ENCODE measurements at regions not wholly inside any gene's neighbourhood (a gene's known extent, or its start where the extent isn't known, plus 50 kb on each side); places are given as distances from the start of the nearest gene placed in this dataset.
"Not testable (repeated sequence)": the region's sequence is repeated elsewhere in the genome, so short reads cannot be mapped to it uniquely, and the experiment has no call there.

DNA sequence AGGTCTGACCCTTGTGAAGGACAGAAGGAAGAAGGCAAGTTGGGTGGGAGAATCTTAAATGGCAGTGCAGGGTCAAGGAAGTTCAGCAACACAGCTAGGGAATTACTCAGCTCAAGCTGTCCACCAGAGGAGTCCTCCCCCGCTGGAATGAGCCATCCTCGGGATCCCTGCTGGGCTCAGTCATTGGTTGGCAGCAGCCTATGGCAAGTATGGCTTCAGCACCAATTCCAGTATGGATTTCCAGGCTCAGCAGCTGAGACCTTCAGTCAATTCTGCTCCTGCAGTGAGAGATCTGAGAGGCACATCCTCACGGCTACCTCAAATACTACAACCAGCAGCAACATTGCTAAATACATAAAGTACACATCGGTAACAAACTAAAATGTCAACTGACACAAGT lies 280.6 kb upstream of the PIK3R1 start:
- Histone ChIP-seq H3K36me3 (ENCODE audit: low read depth) (no peaks in the 10 kb centered on the region), H3K9me3 (ENCODE audit: severe bottlenecking) (no peaks in the 10 kb centered on the region), H3K27ac (ENCODE audit: poor library complexity, severe bottlenecking) (no peak overlapping the region), H3K4me1 (ENCODE audit: insufficient read depth, poor library complexity, severe bottlenecking) (no peaks in the 10 kb centered on the region), H3K27me3 (ENCODE audit: insufficient read depth, poor library complexity, severe bottlenecking) (no peaks in the 10 kb centered on the region), H3K4me3 (ENCODE audit: severe bottlenecking) (no peak overlapping the region)
- ATAC-seq (ENCODE audit: low read depth) (no peak), DNase-seq (ENCODE audit: low spot score) (no peak)
- TF ChIP-seq CTCF (IDR thresholded peaks at IDR 0.05; ENCODE audit: poor library complexity, severe bottlenecking) = no peak

DNA sequence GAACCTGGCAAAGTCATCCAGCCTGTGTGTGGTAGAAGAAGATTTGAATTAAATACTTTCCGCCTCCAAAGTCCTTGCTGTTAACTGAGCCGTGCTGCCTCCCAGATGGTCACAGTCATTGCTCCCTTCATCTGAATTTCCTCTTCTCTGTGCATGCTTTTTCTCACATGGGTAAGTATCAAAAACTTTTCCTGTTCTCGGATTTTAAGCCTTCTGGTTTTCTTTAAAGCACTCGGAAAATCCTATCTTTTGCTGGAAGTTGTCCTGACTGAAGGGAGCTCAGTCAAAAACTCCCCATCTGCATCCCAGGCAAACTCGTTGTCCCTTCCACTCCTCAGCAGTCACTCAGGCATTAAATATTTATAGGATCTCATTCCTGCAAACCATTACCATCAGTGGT lies 290.0 kb upstream of the PIK3R1 start:
- Histone ChIP-seq H3K36me3 (ENCODE audit: low read depth) (no peaks in the 10 kb centered on the region), H3K9me3 (ENCODE audit: severe bottlenecking) (no peaks in the 10 kb centered on the region), H3K27me3 (ENCODE audit: insufficient read depth, poor library complexity, severe bottlenecking) (no peaks in the 10 kb centered on the region), H3K27ac (ENCODE audit: poor library complexity, severe bottlenecking) (no peak overlapping the region), H3K4me3 (ENCODE audit: severe bottlenecking) (no peak overlapping the region), H3K4me1 (ENCODE audit: insufficient read depth, poor library complexity, severe bottlenecking) (no peaks in the 10 kb centered on the region)
- no peak for TF ChIP-seq CTCF (IDR thresholded peaks at IDR 0.05; ENCODE audit: poor library complexity, severe bottlenecking)
- ATAC-seq (ENCODE audit: low read depth) (no peak), DNase-seq (ENCODE audit: low spot score) (no peak)

GRCh38 chr5:67921004-67921601 lies 294.5 kb upstream of the PIK3R1 start:
- no peaks in the 10 kb centered on the region for H3K36me3 ChIP-seq (ENCODE audit: low read depth)
- no peaks in the 10 kb centered on the region for H3K4me1 ChIP-seq (ENCODE audit: insufficient read depth, poor library complexity, severe bottlenecking)
- DNase-seq (ENCODE audit: low spot score) (no peak), ATAC-seq (ENCODE audit: low read depth) (no peak)
- no peak overlapping the region for H3K4me3 ChIP-seq (ENCODE audit: severe bottlenecking)
- H3K9me3 ChIP-seq (ENCODE audit: severe bottlenecking) = no peaks in the 10 kb centered on the region
- no peak overlapping the region for H3K27ac ChIP-seq (ENCODE audit: poor library complexity, severe bottlenecking)
- no peak for TF ChIP-seq CTCF (IDR thresholded peaks at IDR 0.05; ENCODE audit: poor library complexity, severe bottlenecking)
- H3K27me3 ChIP-seq (ENCODE audit: insufficient read depth, poor library complexity, severe bottlenecking) = no peaks in the 10 kb centered on the region

DNA sequence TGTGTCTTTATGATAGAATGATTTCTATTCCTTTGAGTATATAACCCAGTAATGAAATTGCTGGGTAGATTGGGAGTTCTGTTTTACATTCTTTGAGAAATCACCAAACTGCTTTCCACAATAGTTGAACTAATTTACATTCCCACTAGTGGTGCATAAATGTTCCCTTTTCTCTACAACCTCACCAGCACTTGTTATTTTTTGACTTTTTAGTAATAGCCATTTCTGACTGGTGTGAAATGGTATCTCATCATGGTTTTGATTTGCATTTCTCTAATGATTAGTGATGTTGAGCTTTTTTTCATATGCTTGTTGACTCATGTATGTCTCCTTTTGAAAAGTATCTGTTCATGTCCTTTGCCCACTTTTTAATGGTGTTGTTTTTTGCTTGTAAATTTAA lies 296.0 kb upstream of the PIK3R1 start:
- DNase-seq (ENCODE audit: low spot score); ATAC-seq (ENCODE audit: low read depth); H3K4me1 ChIP-seq (ENCODE audit: insufficient read depth, poor library complexity, severe bottlenecking); H3K4me3 ChIP-seq (ENCODE audit: severe bottlenecking); H3K36me3 ChIP-seq (ENCODE audit: low read depth); H3K27me3 ChIP-seq (ENCODE audit: insufficient read depth, poor library complexity, severe bottlenecking); H3K27ac ChIP-seq (ENCODE audit: poor library complexity, severe bottlenecking); H3K9me3 ChIP-seq (ENCODE audit: severe bottlenecking): not testable (repeated sequence)

GRCh38 chr5:67917561-67917960 lies 298.0 kb upstream of the PIK3R1 start:
- H3K27ac ChIP-seq (ENCODE audit: poor library complexity, severe bottlenecking) = no peak overlapping the region
- H3K9me3 ChIP-seq (ENCODE audit: severe bottlenecking) = no peaks in the 10 kb centered on the region
- no peaks in the 10 kb centered on the region for H3K4me1 ChIP-seq (ENCODE audit: insufficient read depth, poor library complexity, severe bottlenecking)
- no peak for DNase-seq (ENCODE audit: low spot score)
- no peak overlapping the region for H3K4me3 ChIP-seq (ENCODE audit: severe bottlenecking)
- ATAC-seq (ENCODE audit: low read depth) = no peak
- no peaks in the 10 kb centered on the region for H3K27me3 ChIP-seq (ENCODE audit: insufficient read depth, poor library complexity, severe bottlenecking)
- no peak for TF ChIP-seq CTCF (IDR thresholded peaks at IDR 0.05; ENCODE audit: poor library complexity, severe bottlenecking)
- H3K36me3 ChIP-seq (ENCODE audit: low read depth) = no peaks in the 10 kb centered on the region

All from RWPE2 (cell line).